ENCODE measurements at regions not wholly inside any gene's neighbourhood (a gene's known extent, or its start where the extent isn't known, plus 50 kb on each side); places are given as distances from the start of the nearest gene placed in this dataset.

- Mint-ChIP-seq H3K27ac (no peak overlapping the region), H3K9me3 (no peaks in the 10 kb centered on the region), H3K4me3 (no peak overlapping the region), H3K4me1 (peaks cover 13% of the 10 kb centered on the region), H3K27me3 (ENCODE audit: low read depth) (no peaks in the 10 kb centered on the region), H3K36me3 (no peaks in the 10 kb centered on the region)
- DNase-seq (ENCODE audit: low spot score in 2 of 2, unreplicated experiment in 2 of 2) = no peak
- no peak for TF ChIP-seq CTCF (IDR thresholded peaks at IDR 0.05; ENCODE audit: unreplicated experiment)
These were observed 59.0 kb upstream of the KCNMA1 start for GRCh38 chr10:77696584-77696983.

- H3K4me1 Mint-ChIP-seq = peaks cover 11% of the 10 kb centered on the region
- no peak for TF ChIP-seq CTCF (IDR thresholded peaks at IDR 0.05; ENCODE audit: unreplicated experiment)
- DNase-seq (ENCODE audit: low spot score in 2 of 2, unreplicated experiment in 2 of 2) = no peak
- no peak overlapping the region for H3K27ac Mint-ChIP-seq
- H3K9me3 Mint-ChIP-seq = no peaks in the 10 kb centered on the region
- no peaks in the 10 kb centered on the region for H3K27me3 Mint-ChIP-seq (ENCODE audit: low read depth)
- no peak overlapping the region for H3K4me3 Mint-ChIP-seq
- no peaks in the 10 kb centered on the region for H3K36me3 Mint-ChIP-seq
These were observed 57.6 kb upstream of the KCNMA1 start for GRCh38 chr10:77695186-77695585.

GRCh38 chr10:77692782-77693181 is 55.2 kb upstream of the KCNMA1 start:
- Mint-ChIP-seq H3K27me3 (ENCODE audit: low read depth) (peaks cover 1% of the 10 kb centered on the region), H3K4me3 (no peak overlapping the region), H3K4me1 (no peaks in the 10 kb centered on the region), H3K27ac (no peak overlapping the region), H3K36me3 (no peaks in the 10 kb centered on the region), H3K9me3 (no peaks in the 10 kb centered on the region)
- no peak for TF ChIP-seq CTCF (IDR thresholded peaks at IDR 0.05; ENCODE audit: unreplicated experiment)
- no peak for DNase-seq (ENCODE audit: low spot score in 2 of 2, unreplicated experiment in 2 of 2)

GRCh38 chr10:77689339-77689738 is 51.7 kb upstream of the KCNMA1 start:
- Mint-ChIP-seq H3K4me1 (no peaks in the 10 kb centered on the region), H3K4me3 (no peak overlapping the region), H3K36me3 (no peaks in the 10 kb centered on the region), H3K27ac (no peak overlapping the region), H3K9me3 (no peaks in the 10 kb centered on the region), H3K27me3 (ENCODE audit: low read depth) (peaks cover 1% of the 10 kb centered on the region)
- no peak for TF ChIP-seq CTCF (IDR thresholded peaks at IDR 0.05; ENCODE audit: unreplicated experiment)
- no peak for DNase-seq (ENCODE audit: low spot score in 2 of 2, unreplicated experiment in 2 of 2)

GRCh38 chr10:77687621-77688020 is 50.0 kb upstream of the KCNMA1 start:
- DNase-seq (ENCODE audit: low spot score in 2 of 2, unreplicated experiment in 2 of 2) = no peak
- peaks cover 1% of the 10 kb centered on the region for H3K27me3 Mint-ChIP-seq (ENCODE audit: low read depth)
- no peak for TF ChIP-seq CTCF (IDR thresholded peaks at IDR 0.05; ENCODE audit: unreplicated experiment)
- no peak overlapping the region for H3K27ac Mint-ChIP-seq
- no peaks in the 10 kb centered on the region for H3K4me1 Mint-ChIP-seq
- no peaks in the 10 kb centered on the region for H3K9me3 Mint-ChIP-seq
- H3K4me3 Mint-ChIP-seq = no peak overlapping the region
- H3K36me3 Mint-ChIP-seq = no peaks in the 10 kb centered on the region
